ENCODE measurements at regions not wholly inside any gene's neighbourhood (a gene's known extent, or its start where the extent isn't known, plus 50 kb on each side); places are given as distances from the start of the nearest gene placed in this dataset.

DNA sequence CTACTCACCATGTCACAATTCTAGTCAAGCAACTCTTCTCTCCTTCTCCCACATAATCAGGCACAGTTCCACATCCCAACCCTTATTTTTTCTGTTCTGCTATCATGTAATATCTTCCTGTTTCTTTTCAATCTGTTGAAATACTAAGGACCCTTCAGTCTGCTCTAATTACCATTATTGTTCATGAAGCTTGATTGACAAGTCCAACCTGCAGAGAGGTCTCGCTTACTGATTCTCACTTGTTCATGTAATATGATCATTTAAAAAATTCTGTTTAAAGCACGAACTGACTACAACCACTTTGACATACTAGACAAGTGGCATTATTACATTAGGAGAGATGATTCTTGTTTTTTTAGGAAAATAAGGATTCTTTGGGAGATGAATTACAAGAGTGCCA lies 108.6 kb upstream of the MAD2L1 start:
- no peak for DNase-seq

- no peak for DNase-seq
Observed at GRCh38 chr4:120163895-120164294, 97.2 kb upstream of the MAD2L1 start.

DNA sequence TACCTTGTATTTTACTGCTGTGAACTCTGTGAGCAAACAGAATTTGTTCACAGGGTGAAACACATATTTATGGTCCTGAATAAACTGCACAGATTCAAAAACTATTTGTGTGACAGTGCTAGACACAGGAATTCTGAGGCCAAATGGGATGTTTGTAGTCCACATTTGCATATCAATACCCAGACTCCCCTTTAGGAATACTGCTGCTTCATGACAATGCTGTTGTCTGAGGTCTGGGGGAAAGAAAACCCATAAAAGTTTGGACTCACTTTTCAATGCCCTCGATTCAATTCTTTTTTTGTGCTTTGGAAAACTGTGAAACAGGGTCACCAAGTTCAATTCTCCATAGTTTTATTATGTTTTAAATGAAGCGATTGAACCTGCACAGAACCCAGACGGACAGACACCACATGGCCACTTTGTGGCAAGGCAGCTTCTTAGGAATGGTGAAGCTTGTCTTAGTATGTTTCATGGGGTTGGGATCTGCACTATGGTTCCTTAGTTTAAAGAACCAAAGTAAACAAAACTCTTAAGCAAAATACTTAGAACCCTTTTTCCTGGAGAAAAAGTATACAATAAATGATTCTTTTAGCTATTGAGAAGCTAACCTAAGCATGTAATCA lies 92.3 kb upstream of the MAD2L1 start:
- no peak for DNase-seq

DNA sequence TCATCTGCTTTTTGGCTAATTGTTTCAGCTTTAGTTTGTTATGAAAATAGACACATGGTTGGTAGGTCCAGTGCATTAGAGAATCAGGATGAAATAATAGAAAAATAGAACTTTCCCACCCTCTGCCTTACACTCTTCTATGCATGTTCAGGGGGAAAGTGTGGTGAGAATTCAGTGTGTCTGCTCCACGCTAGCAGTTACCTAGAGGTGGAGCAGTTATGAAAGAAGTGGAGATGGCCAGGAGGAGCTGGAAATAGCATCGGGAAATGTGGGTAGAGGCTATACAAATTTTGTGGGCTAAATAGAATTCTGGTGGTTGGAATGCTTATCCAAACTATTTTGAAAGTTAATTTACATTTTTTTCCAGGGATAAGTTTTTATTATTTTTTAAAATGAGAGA lies 91.4 kb upstream of the MAD2L1 start:
- DNase-seq: peak; percentile 3

DNA sequence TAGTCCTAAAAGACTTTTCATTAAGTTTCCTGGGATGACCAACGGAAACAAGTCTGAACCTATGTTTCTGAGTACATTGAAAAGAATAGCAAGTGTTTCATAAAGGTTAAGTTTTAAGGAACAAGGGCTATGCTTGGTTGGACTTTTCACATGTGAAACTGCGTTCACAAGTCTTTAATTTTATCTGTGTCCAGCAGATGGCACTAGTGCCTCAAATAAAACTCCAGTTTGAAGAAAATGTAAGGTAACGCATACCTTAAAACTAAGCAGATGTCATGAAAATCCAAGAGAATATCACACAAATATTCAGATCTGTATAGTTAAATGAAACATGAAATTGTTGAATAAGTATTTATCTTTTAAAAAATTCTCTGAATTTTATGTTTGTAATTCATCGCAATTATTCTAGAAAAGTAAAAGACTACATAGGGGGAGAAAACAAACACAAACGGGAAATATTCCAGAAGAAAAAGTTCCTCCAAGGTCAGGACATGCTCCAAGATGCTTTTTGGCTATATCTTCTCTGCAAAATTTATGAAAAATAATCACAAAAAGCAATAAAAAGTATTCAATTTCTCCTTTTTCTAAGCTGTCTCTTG lies 89.6 kb upstream of the MAD2L1 start:
- DNase-seq: peak; percentile 63

DNA sequence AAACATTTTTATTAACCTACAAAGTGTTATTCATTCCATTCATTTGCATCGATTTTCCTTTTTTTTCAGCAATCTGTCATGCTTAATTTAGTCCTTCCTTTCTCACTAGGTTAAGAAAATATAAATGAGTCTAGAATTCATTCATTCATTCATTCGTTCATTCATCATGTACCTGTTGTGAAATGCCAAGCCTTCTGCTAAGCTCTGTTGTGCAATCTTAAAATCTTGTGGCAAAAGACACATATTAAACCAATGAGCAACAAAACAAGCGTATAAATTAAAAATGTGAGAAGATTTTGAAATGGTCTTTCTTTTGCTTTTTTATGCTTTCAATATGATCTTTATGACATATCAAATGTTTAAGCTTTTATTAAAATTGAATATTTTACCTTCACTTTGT lies 88.6 kb upstream of the MAD2L1 start:
- DNase-seq: no peak

GRCh38 chr4:120144634-120145033 lies 78.0 kb upstream of the MAD2L1 start:
- no peak for DNase-seq

DNA sequence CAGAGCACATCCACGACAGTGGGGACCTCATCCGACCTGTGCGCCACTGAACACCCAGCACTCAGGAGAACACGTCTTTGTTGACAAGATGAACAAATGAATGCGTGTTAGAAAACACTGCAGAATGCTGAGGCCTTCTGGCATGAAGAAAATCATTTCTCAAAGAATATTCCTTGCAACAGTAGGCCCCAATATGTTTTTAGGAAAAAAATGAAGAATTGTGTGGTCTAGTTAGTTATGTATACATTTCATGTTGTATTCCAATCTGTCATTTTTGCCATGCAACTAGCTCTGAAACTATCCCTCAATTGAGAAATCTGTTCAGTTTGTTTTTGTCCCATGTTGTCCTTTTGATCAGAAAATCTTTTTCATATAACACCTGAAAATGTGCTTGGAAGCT lies 77.4 kb upstream of the MAD2L1 start:
- no peak for DNase-seq

- no peak for DNase-seq
Observed at GRCh38 chr4:120139392-120139791, 72.7 kb upstream of the MAD2L1 start.

GRCh38 chr4:120132935-120133334 lies 66.3 kb upstream of the MAD2L1 start:
- peak; percentile 5 for DNase-seq

DNA sequence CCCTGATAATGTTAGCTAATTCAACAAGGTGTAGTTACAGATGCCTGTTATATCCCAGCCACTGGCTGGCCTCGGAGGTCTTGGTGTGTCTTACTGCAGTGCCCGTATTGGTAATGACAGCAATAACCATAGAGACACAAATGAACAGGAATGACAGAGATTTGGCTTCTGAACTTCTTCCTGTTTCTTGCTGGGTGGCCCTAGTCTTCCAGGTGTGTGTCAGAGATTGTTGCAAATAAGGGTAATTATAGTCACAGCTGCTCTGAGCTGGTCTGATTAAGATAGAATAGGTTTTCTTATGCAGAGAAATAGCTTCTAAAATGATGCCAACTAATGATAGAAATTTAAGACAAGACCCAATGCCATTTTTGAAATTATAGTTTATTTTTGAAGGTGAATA lies 64.1 kb upstream of the MAD2L1 start:
- DNase-seq: no peak
